ENCODE measurements at regions not wholly inside any gene's neighbourhood (a gene's known extent, or its start where the extent isn't known, plus 50 kb on each side); places are given as distances from the start of the nearest gene placed in this dataset.

DNA sequence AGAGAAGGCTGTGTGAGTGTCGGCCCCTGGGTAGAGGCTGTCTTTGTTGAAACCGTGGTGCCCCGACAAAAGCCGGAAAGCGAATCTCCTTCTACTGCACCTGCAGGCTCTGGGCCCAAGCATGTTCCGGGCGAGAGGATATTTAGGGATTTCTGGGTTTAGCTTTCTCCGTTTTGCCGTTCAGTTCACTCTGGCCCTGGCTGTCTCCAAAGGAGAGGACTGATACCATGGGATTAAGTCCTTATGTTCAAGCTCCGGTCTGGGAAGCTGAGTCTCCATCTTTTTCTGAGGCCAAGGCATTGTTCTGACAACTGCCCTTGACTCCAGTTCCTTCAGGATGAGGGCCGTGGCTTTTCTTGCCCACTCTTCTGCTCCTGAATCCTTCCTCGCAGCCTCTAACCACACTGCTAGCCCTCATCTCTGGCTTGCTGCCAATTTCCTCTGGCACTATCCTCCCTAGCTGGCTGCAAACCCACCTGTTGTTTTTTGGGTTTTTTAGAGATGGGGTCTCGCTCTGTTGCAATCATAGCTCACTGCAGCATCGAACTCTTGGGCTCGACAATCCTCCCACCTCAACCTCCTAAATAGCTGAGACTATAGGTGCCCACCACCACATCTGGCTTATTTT is 206.8 kb downstream of the SKIDA1 start:
- no peak for TF ChIP-seq POLR2A (IDR thresholded peaks at IDR 0.05)
- TF ChIP-seq, protein P1, sequence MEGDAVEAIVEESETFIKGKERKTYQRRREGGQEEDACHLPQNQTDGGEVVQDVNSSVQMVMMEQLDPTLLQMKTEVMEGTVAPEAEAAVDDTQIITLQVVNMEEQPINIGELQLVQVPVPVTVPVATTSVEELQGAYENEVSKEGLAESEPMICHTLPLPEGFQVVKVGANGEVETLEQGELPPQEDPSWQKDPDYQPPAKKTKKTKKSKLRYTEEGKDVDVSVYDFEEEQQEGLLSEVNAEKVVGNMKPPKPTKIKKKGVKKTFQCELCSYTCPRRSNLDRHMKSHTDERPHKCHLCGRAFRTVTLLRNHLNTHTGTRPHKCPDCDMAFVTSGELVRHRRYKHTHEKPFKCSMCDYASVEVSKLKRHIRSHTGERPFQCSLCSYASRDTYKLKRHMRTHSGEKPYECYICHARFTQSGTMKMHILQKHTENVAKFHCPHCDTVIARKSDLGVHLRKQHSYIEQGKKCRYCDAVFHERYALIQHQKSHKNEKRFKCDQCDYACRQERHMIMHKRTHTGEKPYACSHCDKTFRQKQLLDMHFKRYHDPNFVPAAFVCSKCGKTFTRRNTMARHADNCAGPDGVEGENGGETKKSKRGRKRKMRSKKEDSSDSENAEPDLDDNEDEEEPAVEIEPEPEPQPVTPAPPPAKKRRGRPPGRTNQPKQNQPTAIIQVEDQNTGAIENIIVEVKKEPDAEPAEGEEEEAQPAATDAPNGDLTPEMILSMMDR (IDR thresholded peaks at IDR 0.05): no peak

Data from Peyer's patch (tissue), 4 donors.